CD4-positive, alpha-beta T cell (primary cell): ENCODE measurements at regions not wholly inside any gene's neighbourhood (a gene's known extent, or its start where the extent isn't known, plus 50 kb on each side); places are given as distances from the start of the nearest gene placed in this dataset.

Experiments used
- ATAC-seq: fragments of 200-7000 bp; cut with Tn5 transposase; one replicate; pipeline ENCODE4 v1.10.0; 2022; ENCODE audit warnings: mild to moderate bottlenecking; ENCODE audit not compliant: poor library complexity
- CTCF ChIA-PET: fragments of 350-600 bp; sonication (Branson Sonifier 250); formaldehyde crosslinking; loops from one replicate; lab custom pipeline; 2021; ENCODE audit warnings: antibody characterized with exemption, inconsistent platforms; lab: Charles Lee
- POLR2A ChIA-PET: fragments of 350-600 bp; sonication (Branson Sonifier 250); formaldehyde crosslinking; loops from one replicate; lab custom pipeline; 2021; ENCODE audit warnings: antibody characterized with exemption, inconsistent platforms; lab: Charles Lee
- DNase-seq, 14 experiments: peaks; one replicate each; pipeline ENCODE4 v3.0.0-alpha.2; 2013 to 2020; ENCODE audit warnings: mixed read lengths in 2 of 14
- H3K27ac ChIP-seq, 2 donors: one replicate each; pipeline versions ENCODE4 v1.5.1 to v1.7.0; 2013; ENCODE audit warnings: low read length in 2 of 2, low read depth in 1 of 2, mild to moderate bottlenecking in 1 of 2
- H3K27me3 ChIP-seq, 2 experiments: 1 replicate in 1 of 2; 2 replicates in 1 of 2; pipeline versions ENCODE4 v1.6.1 to v1.7.0; 2013; ENCODE audit warnings: low read length in 2 of 2, control low read depth in 1 of 2, mild to moderate bottlenecking in 1 of 2, moderate library complexity in 1 of 2; ENCODE audit not compliant: insufficient read depth in 2 of 2, control insufficient read depth in 1 of 2
- H3K36me3 ChIP-seq: one replicate; pipeline ENCODE4 v1.6.1; 2013; ENCODE audit warnings: low read length, control low read depth; ENCODE audit not compliant: insufficient read depth
- H3K4me1 ChIP-seq: one replicate; pipeline ENCODE4 v1.6.1; 2013; ENCODE audit warnings: low read length, control low read depth; ENCODE audit not compliant: insufficient read depth
- H3K4me3 ChIP-seq: one replicate; pipeline ENCODE4 v1.5.1; 2013; ENCODE audit warnings: mild to moderate bottlenecking, low read length, moderate library complexity
- H3K9me3 ChIP-seq, 2 experiments: 1 replicate in 1 of 2; 2 replicates in 1 of 2; pipeline versions ENCODE4 v1.6.1 to v1.7.0; 2013; ENCODE audit warnings: low read length in 2 of 2, mild to moderate bottlenecking in 2 of 2, control low read depth in 1 of 2, moderate library complexity in 1 of 2; ENCODE audit not compliant: control insufficient read depth in 1 of 2, insufficient read depth in 1 of 2
- H3K27ac Mint-ChIP-seq: one replicate; pipeline ENCODE4 v1.8.0; 2020; ENCODE audit warnings: mixed read lengths
- H3K27me3 Mint-ChIP-seq: one replicate; pipeline ENCODE4 v1.8.0; 2021; ENCODE audit warnings: mixed read lengths
- H3K36me3 Mint-ChIP-seq: one replicate; pipeline ENCODE4 v1.8.0; 2021; ENCODE audit warnings: low read depth, mixed read lengths
- H3K4me1 Mint-ChIP-seq: one replicate; pipeline ENCODE4 v1.8.0; 2021; ENCODE audit warnings: low read depth, mixed read lengths
- H3K4me3 Mint-ChIP-seq: one replicate; pipeline ENCODE4 v1.8.0; 2020; ENCODE audit warnings: mild to moderate bottlenecking, mixed read lengths
- H3K9me3 Mint-ChIP-seq: one replicate; pipeline ENCODE4 v1.8.0; 2020; ENCODE audit warnings: mixed read lengths
- CTCF ChIP-seq: fragments of 200-600 bp; IDR thresholded peaks from one replicate; pipeline ENCODE4 v1.8.0; 2022; ENCODE audit warnings: antibody characterized with exemption, mild to moderate bottlenecking
- intact Hi-C, 2 experiments: fragments of 100-400 bp; cut with DNase I in 1 of 2; cut with micrococcal nuclease in 1 of 2; formaldehyde crosslinking; loops; one replicate each; pipeline versions ENCODE4 v1.15.1 to v1.9.0; 2023 to 2025; cut with DNase I, micrococcal nuclease

- Mint-ChIP-seq H3K9me3 (no peaks in the 10 kb centered on the region), H3K27me3 (peaks cover 66% of the 10 kb centered on the region), H3K4me1 (no peaks in the 10 kb centered on the region), H3K36me3 (no peaks in the 10 kb centered on the region), H3K27ac (no peak overlapping the region), H3K4me3 (no peak overlapping the region)
- ChIA-PET CTCF (interaction anchor here (2.1 kb wide), 1 partner anchor 9 kb away, joined by 9 read pairs; no protein-coding TSS in a partner anchor), POLR2A (no interaction called here)
- Histone ChIP-seq H3K27me3 (peaks cover 12 to 26% of the 10 kb centered on the region in 2 experiments), H3K36me3 (no peaks in the 10 kb centered on the region), H3K4me3 (no peak overlapping the region), H3K4me1 (peaks cover 12% of the 10 kb centered on the region), H3K9me3 (peaks cover 0 to 6% of the 10 kb centered on the region in 2 experiments), H3K27ac (no peak overlapping the region)
- no peak for TF ChIP-seq CTCF
- no peak for ATAC-seq
- no peak for DNase-seq
- intact Hi-C loops, result loop anchor here (5.0 to 10.0 kb wide), 3 partner anchors 228 to 890 kb away; partner anchors contain the start of gene CATSPER3 (in 1 of the 2)
Measured at GRCh38 chr5:135192351-135192750, 158.3 kb upstream of the PITX1 start.

- no peaks in the 10 kb centered on the region for H3K9me3 Mint-ChIP-seq
- no peak overlapping the region for H3K27ac Mint-ChIP-seq
- peak overlapping the region; percentile 80 for H3K4me3 Mint-ChIP-seq
- H3K36me3 Mint-ChIP-seq, result no peaks in the 10 kb centered on the region
- peaks cover 62% of the 10 kb centered on the region for H3K27me3 Mint-ChIP-seq
- ChIA-PET CTCF (interaction anchor here (1.0 to 2.1 kb wide), 3 partner anchors 10 to 271 kb away, joined by 3 to 9 read pairs (median 4); no protein-coding TSS in a partner anchor), POLR2A (no interaction called here)
- no peak overlapping the region for H3K27ac ChIP-seq
- peak; percentile 46 to 81 (median 64) for DNase-seq
- H3K27me3 ChIP-seq, result peaks cover 12 to 26% of the 10 kb centered on the region in 2 experiments
- H3K4me3 ChIP-seq, result peak overlapping the region; percentile 36
- H3K36me3 ChIP-seq, result no peaks in the 10 kb centered on the region
- peaks cover 12% of the 10 kb centered on the region for H3K4me1 ChIP-seq
- ATAC-seq, result peak; percentile 99
- peaks cover 0 to 6% of the 10 kb centered on the region in 2 experiments for H3K9me3 ChIP-seq
- intact Hi-C loops, result loop anchor here (2.0 to 10.0 kb wide), 4 partner anchors 142 to 889 kb away; partner anchors contain the start of gene CATSPER3 (in 1 of the 2)
- TF ChIP-seq CTCF, result peak; percentile 86
- peaks cover under 1% of the 10 kb centered on the region for H3K4me1 Mint-ChIP-seq
Measured at GRCh38 chr5:135191084-135191826, 157.2 kb upstream of the PITX1 start.

- no peak overlapping the region for H3K27ac ChIP-seq
- no peak for DNase-seq
- no peak for TF ChIP-seq CTCF
- H3K27ac Mint-ChIP-seq, result no peak overlapping the region
- H3K9me3 ChIP-seq, result peaks cover 0 to 6% of the 10 kb centered on the region in 2 experiments
- H3K4me1 Mint-ChIP-seq, result peaks cover 8% of the 10 kb centered on the region
- intact Hi-C loops, result loop anchor here (2.0 to 10.0 kb wide), 4 partner anchors 142 to 888 kb away; partner anchors contain the start of gene CATSPER3 (in 1 of the 2)
- H3K9me3 Mint-ChIP-seq, result no peaks in the 10 kb centered on the region
- peaks cover 12 to 26% of the 10 kb centered on the region in 2 experiments for H3K27me3 ChIP-seq
- peak overlapping the region; percentile 66 for H3K4me3 Mint-ChIP-seq
- peaks cover 62% of the 10 kb centered on the region for H3K27me3 Mint-ChIP-seq
- POLR2A ChIA-PET, result no interaction called here
- H3K4me1 ChIP-seq, result peaks cover 12% of the 10 kb centered on the region
- CTCF ChIA-PET, result interaction anchor here (1.0 to 2.1 kb wide), 3 partner anchors 9 to 270 kb away, joined by 3 to 9 read pairs (median 4); no protein-coding TSS in a partner anchor
- peak overlapping the region; percentile 36 for H3K4me3 ChIP-seq
- no peaks in the 10 kb centered on the region for H3K36me3 Mint-ChIP-seq
- no peaks in the 10 kb centered on the region for H3K36me3 ChIP-seq
- no peak for ATAC-seq
Measured at GRCh38 chr5:135190416-135191083, 156.5 kb upstream of the PITX1 start.
